Suprapubic skin (tissue), 3 donors: ENCODE measurements at regions not wholly inside any gene's neighbourhood (a gene's known extent, or its start where the extent isn't known, plus 50 kb on each side); places are given as distances from the start of the nearest gene placed in this dataset.

ENCODE experiments used
- CTCF ChIP-seq, 2 donors: fragments of 200-600 bp in 1 of 2; fragments of 450-650 bp in 1 of 2; sonication (generic) in 1 of 2; IDR thresholded peaks; one replicate each; pipeline ENCODE4 v1.5.1; 2016 to 2019; ENCODE audit warnings: antibody characterized with exemption in 2 of 2, mild to moderate bottlenecking in 1 of 2, moderate library complexity in 1 of 2
- POLR2A ChIP-seq, 2 donors: fragments of 450-650 bp; IDR thresholded peaks; one replicate each; pipeline ENCODE4 v1.6.1; 2017; ENCODE audit warnings: antibody characterized with exemption in 2 of 2, mild to moderate bottlenecking in 2 of 2, moderate library complexity in 2 of 2

GRCh38 chr18:60965856-60966255 is 367.4 kb upstream of the CDH20 start:
- TF ChIP-seq POLR2A (IDR thresholded peaks at IDR 0.05) (no peak), CTCF (IDR thresholded peaks at IDR 0.05) (no peak)
